ENCODE measurements at regions not wholly inside any gene's neighbourhood (a gene's known extent, or its start where the extent isn't known, plus 50 kb on each side); places are given as distances from the start of the nearest gene placed in this dataset.
"Not testable (repeated sequence)": the region's sequence is repeated elsewhere in the genome, so short reads cannot be mapped to it uniquely, and the experiment has no call there.

- no peak for DNase-seq (ENCODE audit: low read depth)
Measured at GRCh38 chr10:35933491-35933890, 291.4 kb upstream of the FZD8 start.

GRCh38 chr10:35929962-35930361 lies 287.9 kb upstream of the FZD8 start:
- not testable (repeated sequence) for DNase-seq (ENCODE audit: low read depth)

GRCh38 chr10:35928748-35929147 lies 286.7 kb upstream of the FZD8 start:
- no peak for DNase-seq (ENCODE audit: low read depth)

- no peak for DNase-seq (ENCODE audit: low read depth)
Measured at GRCh38 chr10:35927990-35928488, 285.9 kb upstream of the FZD8 start.

- DNase-seq (ENCODE audit: low read depth), result no peak
Measured at GRCh38 chr10:35927341-35927740, 285.2 kb upstream of the FZD8 start.

- no peak for DNase-seq (ENCODE audit: low read depth)
Measured at GRCh38 chr10:35926846-35927245, 284.8 kb upstream of the FZD8 start.

GRCh38 chr10:35925493-35925892 lies 283.4 kb upstream of the FZD8 start:
- DNase-seq (ENCODE audit: low read depth), result no peak

- DNase-seq (ENCODE audit: low read depth), result no peak
Measured at GRCh38 chr10:35924759-35925158, 282.7 kb upstream of the FZD8 start.

- no peak for DNase-seq (ENCODE audit: low read depth)
Measured at GRCh38 chr10:35922876-35923600, 280.9 kb upstream of the FZD8 start.

GRCh38 chr10:35921866-35922350 lies 279.8 kb upstream of the FZD8 start:
- no peak for DNase-seq (ENCODE audit: low read depth)

GRCh38 chr10:35916791-35917190 lies 274.7 kb upstream of the FZD8 start:
- no peak for DNase-seq (ENCODE audit: low read depth)

- DNase-seq (ENCODE audit: low read depth), result no peak
Measured at GRCh38 chr10:35913628-35914027, 271.5 kb upstream of the FZD8 start.

GRCh38 chr10:35912615-35913569 lies 270.8 kb upstream of the FZD8 start:
- peak; percentile 61 for DNase-seq (ENCODE audit: low read depth)

- no peak for DNase-seq (ENCODE audit: low read depth)
Measured at GRCh38 chr10:35911954-35912353, 269.9 kb upstream of the FZD8 start.

- DNase-seq (ENCODE audit: low read depth), result no peak
Measured at GRCh38 chr10:35911233-35911632, 269.1 kb upstream of the FZD8 start.

GRCh38 chr10:35910234-35910633 lies 268.1 kb upstream of the FZD8 start:
- DNase-seq (ENCODE audit: low read depth), result peak; percentile 43

- no peak for DNase-seq (ENCODE audit: low read depth)
Measured at GRCh38 chr10:35909121-35909720, 267.1 kb upstream of the FZD8 start.

GRCh38 chr10:35908451-35908850 lies 266.4 kb upstream of the FZD8 start:
- DNase-seq (ENCODE audit: low read depth), result no peak

GRCh38 chr10:35907548-35907947 lies 265.5 kb upstream of the FZD8 start:
- DNase-seq (ENCODE audit: low read depth), result no peak

GRCh38 chr10:35906155-35906554 lies 264.1 kb upstream of the FZD8 start:
- DNase-seq (ENCODE audit: low read depth), result no peak

- DNase-seq (ENCODE audit: low read depth), result no peak
Measured at GRCh38 chr10:35903021-35903420, 260.9 kb upstream of the FZD8 start.

GRCh38 chr10:35898716-35899440 lies 256.8 kb upstream of the FZD8 start:
- no peak for DNase-seq (ENCODE audit: low read depth)

Measured in GM04504 (cell line).